Panc1 (cell line): ENCODE measurements at regions not wholly inside any gene's neighbourhood (a gene's known extent, or its start where the extent isn't known, plus 50 kb on each side); places are given as distances from the start of the nearest gene placed in this dataset.

Source experiments
- ATAC-seq: fragments of 200-7000 bp; cut with Tn5 transposase; 2 replicates; pipeline ENCODE4 v1.9.1; 2020; ENCODE audit warnings: mild to moderate bottlenecking, moderate library complexity
- BruUV-seq: library from RNA; stranded (reverse); fragments of 400-500 nt; replicated peaks from 2 replicates; lab custom pipeline; 2021; lab: Mats Ljungman, UMichigan
- CTCF ChIA-PET: fragments of 300-600 bp; sonication (Branson Sonifier 250); formaldehyde crosslinking; loops from one replicate; lab custom pipeline; 2022; ENCODE audit warnings: antibody characterized with exemption; lab: Charles Lee
- POLR2A ChIA-PET: fragments of 300-600 bp; sonication (Branson Sonifier 250); formaldehyde crosslinking; loops from one replicate; lab custom pipeline; 2022; ENCODE audit warnings: antibody characterized with exemption; lab: Charles Lee
- DNase-seq: peaks from one replicate; pipeline ENCODE4 v3.0.0-alpha.2; 2010; ENCODE audit warnings: low read depth, low spot score
- H3K27ac ChIP-seq: 2 replicates; pipeline ENCODE4 v1.5.1; 2011; ENCODE audit warnings: mild to moderate bottlenecking, low read length, inconsistent platforms
- H3K27me3 ChIP-seq: fragments of 200-500 bp; sonication (Bioruptor generic); 2 replicates; pipeline ENCODE4 v1.6.0; 2014; ENCODE audit warnings: low read length, inconsistent platforms; ENCODE audit not compliant: control insufficient read depth, insufficient read depth
- H3K36me3 ChIP-seq: fragments of 200-500 bp; sonication (Bioruptor generic); 2 replicates; pipeline ENCODE4 v1.5.1; 2014; ENCODE audit warnings: inconsistent platforms, mild to moderate bottlenecking, low read length, moderate library complexity; ENCODE audit not compliant: control insufficient read depth, insufficient read depth
- H3K4me1 ChIP-seq: 2 replicates; pipeline ENCODE4 v1.5.1; 2011; ENCODE audit warnings: inconsistent platforms, mild to moderate bottlenecking, low read length, moderate library complexity; ENCODE audit not compliant: control insufficient read depth, insufficient read depth
- H3K4me3 ChIP-seq, 2 experiments: 2 replicates each; pipeline ENCODE4 v1.5.1; 2011 to 2012; ENCODE audit warnings: low read depth in 2 of 2, low read length in 2 of 2, mild to moderate bottlenecking in 2 of 2, inconsistent platforms in 1 of 2, moderate library complexity in 1 of 2
- H3K9me3 ChIP-seq: fragments of 200-500 bp; sonication (Bioruptor generic); 2 replicates; pipeline ENCODE4 v1.5.1; 2014; ENCODE audit warnings: low read depth, mild to moderate bottlenecking, inconsistent platforms, low read length, moderate library complexity; ENCODE audit not compliant: control insufficient read depth, insufficient read depth
- CTCF ChIP-seq: fragments of 450-650 bp; IDR thresholded peaks from 2 replicates; pipeline ENCODE4 v1.5.1; 2017; ENCODE audit warnings: mild to moderate bottlenecking
- POLR2AphosphoS5 ChIP-seq: IDR thresholded peaks from 2 replicates; pipeline ENCODE4 v1.6.1; 2012; ENCODE audit warnings: mild to moderate bottlenecking, low read depth, low read length, moderate library complexity
- REST ChIP-seq, 2 experiments: IDR thresholded peaks; 2 replicates each; pipeline ENCODE4 v1.6.1; 2011 to 2012; ENCODE audit warnings: low read depth in 2 of 2, control low read depth in 1 of 2, low read length in 1 of 2, mild to moderate bottlenecking in 1 of 2, moderate library complexity in 1 of 2; ENCODE audit not compliant: insufficient read depth in 1 of 2
- SIN3A ChIP-seq: IDR thresholded peaks from 2 replicates; pipeline ENCODE4 v1.6.1; 2012; ENCODE audit warnings: low read depth, mild to moderate bottlenecking, low read length, moderate library complexity, borderline replicate concordance; ENCODE audit not compliant: insufficient read depth
- TCF7L2 ChIP-seq: IDR thresholded peaks from 2 replicates; pipeline ENCODE4 v1.6.1; 2011; ENCODE audit warnings: mild to moderate bottlenecking, low read depth, low read length, inconsistent platforms
- in situ Hi-C: cut with HindIII; loops from 2 replicates; pipeline ENCODE4 v1.10.0; 2016; ENCODE audit warnings: low sequenced_read_pairs, low pct_unique_long_range_greater_than_20kb
- intact Hi-C: fragments of 100-400 bp; cut with micrococcal nuclease; formaldehyde crosslinking; loops from one replicate; pipeline ENCODE4 v1.10.0; 2022; ENCODE audit not compliant: unreplicated experiment

- H3K4me3 ChIP-seq: no peak overlapping the region
- peaks cover 10% of the 10 kb centered on the region; the same call in 1 of the 2 replicates for H3K4me1 ChIP-seq
- no peaks in the 10 kb centered on the region for H3K9me3 ChIP-seq
- H3K36me3 ChIP-seq: no peaks in the 10 kb centered on the region
- BruUV-seq: no TSS peak
- intact Hi-C loops: loop anchor here (10.0 kb wide), 1 partner anchor 45 kb away; no protein-coding TSS in a partner anchor
- H3K27me3 ChIP-seq: no peaks in the 10 kb centered on the region
- DNase-seq (no peak), ATAC-seq (no peak)
- CTCF ChIA-PET: no interaction called here
- POLR2A ChIA-PET: no interaction called here
- H3K27ac ChIP-seq: no peak overlapping the region
- in situ Hi-C loops: loop anchor here (25.0 kb wide), 1 partner anchor 97 kb away; no protein-coding TSS in a partner anchor
- no peak for TF ChIP-seq REST (IDR thresholded peaks at IDR 0.05; ENCODE audit: insufficient read depth in 1 of 2, low read depth in 2 of 2, low read length in 1 of 2)
These were observed 53.7 kb upstream of the WSB1 start for GRCh38 chr17:27240086-27240801.

GRCh38 chr17:27240802-27241155 lies 53.1 kb upstream of the WSB1 start:
- POLR2A ChIA-PET: no interaction called here
- CTCF ChIA-PET: no interaction called here
- Histone ChIP-seq H3K4me3 (no peak overlapping the region), H3K27me3 (no peaks in the 10 kb centered on the region), H3K9me3 (no peaks in the 10 kb centered on the region), H3K36me3 (no peaks in the 10 kb centered on the region), H3K4me1 (peaks cover 15% of the 10 kb centered on the region), H3K27ac (no peak overlapping the region)
- no peak for TF ChIP-seq REST (IDR thresholded peaks at IDR 0.05; ENCODE audit: insufficient read depth in 1 of 2, low read depth in 2 of 2, low read length in 1 of 2)
- DNase-seq: no peak
- intact Hi-C loops (loop anchor here (10.0 kb wide), 1 partner anchor 46 kb away; no protein-coding TSS in a partner anchor), in situ Hi-C loops (loop anchor here (25.0 kb wide), 1 partner anchor 97 kb away; no protein-coding TSS in a partner anchor)
- no TSS peak for BruUV-seq
- no peak for ATAC-seq

GRCh38 chr17:27241346-27241946 lies 52.5 kb upstream of the WSB1 start:
- ChIA-PET POLR2A (no interaction called here), CTCF (no interaction called here)
- no TSS peak for BruUV-seq
- no peaks in the 10 kb centered on the region for H3K9me3 ChIP-seq
- H3K27me3 ChIP-seq: no peaks in the 10 kb centered on the region
- H3K4me3 ChIP-seq: no peak overlapping the region
- H3K4me1 ChIP-seq: peaks cover 14% of the 10 kb centered on the region
- intact Hi-C loops: loop anchor here (10.0 kb wide), 1 partner anchor 47 kb away; no protein-coding TSS in a partner anchor
- DNase-seq (no peak), ATAC-seq (no peak)
- in situ Hi-C loops: loop anchor here (25.0 kb wide), 1 partner anchor 96 kb away; no protein-coding TSS in a partner anchor
- TF ChIP-seq TCF7L2: no peak
- no peak for TF ChIP-seq POLR2AphosphoS5
- no peak for TF ChIP-seq SIN3A
- no peak for TF ChIP-seq CTCF
- no peak for TF ChIP-seq REST (IDR thresholded peaks at IDR 0.05; ENCODE audit: insufficient read depth in 1 of 2, low read depth in 2 of 2, low read length in 1 of 2)
- H3K27ac ChIP-seq: no peak overlapping the region
- no peaks in the 10 kb centered on the region for H3K36me3 ChIP-seq
